AG20443 (cell line): ENCODE measurements at regions not wholly inside any gene's neighbourhood (a gene's known extent, or its start where the extent isn't known, plus 50 kb on each side); places are given as distances from the start of the nearest gene placed in this dataset.
A peak's percentile ranks its signal among the peaks of the same experiment; 100 is the strongest.
"Not testable (repeated sequence)": the region's sequence is repeated elsewhere in the genome, so short reads cannot be mapped to it uniquely, and the experiment has no call there.

ENCODE experiments used
- DNase-seq: peaks from one replicate; pipeline ENCODE4 v3.0.0; 2012; ENCODE audit warnings: low spot score, mixed read lengths

- DNase-seq, result peak; percentile 9
Observed at GRCh38 chr4:27360790-27361267, 500.2 kb downstream of the STIM2 start.

GRCh38 chr4:27364509-27364908 is 503.9 kb downstream of the STIM2 start:
- no peak for DNase-seq

GRCh38 chr4:27366104-27366823 is 505.6 kb downstream of the STIM2 start:
- DNase-seq, result no peak

- DNase-seq, result no peak
Observed at GRCh38 chr4:27368781-27369180, 508.1 kb downstream of the STIM2 start.

- DNase-seq, result peak; percentile 14
Observed at GRCh38 chr4:27381815-27382214, 521.2 kb downstream of the STIM2 start.

GRCh38 chr4:27387711-27388110 is 527.1 kb downstream of the STIM2 start:
- no peak for DNase-seq

- DNase-seq, result peak; percentile 8
Observed at GRCh38 chr4:27397886-27398285, 537.2 kb downstream of the STIM2 start.

- no peak for DNase-seq
Observed at GRCh38 chr4:27398631-27399310, 538.1 kb downstream of the STIM2 start.

- no peak for DNase-seq
Observed at GRCh38 chr4:27407616-27408015, 547.0 kb downstream of the STIM2 start.

GRCh38 chr4:27412613-27413012 is 552.0 kb downstream of the STIM2 start:
- DNase-seq, result no peak

GRCh38 chr4:27414887-27415731 is 554.5 kb downstream of the STIM2 start:
- no peak for DNase-seq

- no peak for DNase-seq
Observed at GRCh38 chr4:27428661-27429060, 568.0 kb downstream of the STIM2 start.

- DNase-seq, result no peak
Observed at GRCh38 chr4:27429364-27429871, 568.8 kb downstream of the STIM2 start.

GRCh38 chr4:27442146-27442545 is 581.5 kb downstream of the STIM2 start:
- DNase-seq, result no peak

- DNase-seq, result not testable (repeated sequence)
Observed at GRCh38 chr4:27442661-27443060, 582.0 kb downstream of the STIM2 start.

GRCh38 chr4:27463816-27464215 is 603.2 kb downstream of the STIM2 start:
- DNase-seq, result no peak

- no peak for DNase-seq
Observed at GRCh38 chr4:27467351-27467750, 606.7 kb downstream of the STIM2 start.

- DNase-seq, result no peak
Observed at GRCh38 chr4:27472364-27472763, 611.7 kb downstream of the STIM2 start.

- DNase-seq, result no peak
Observed at GRCh38 chr4:27474691-27475090, 614.0 kb downstream of the STIM2 start.

- DNase-seq, result no peak
Observed at GRCh38 chr4:27484216-27484615, 623.6 kb downstream of the STIM2 start.

- no peak for DNase-seq
Observed at GRCh38 chr4:27490315-27490714, 629.7 kb downstream of the STIM2 start.

GRCh38 chr4:27490766-27491165 is 630.1 kb downstream of the STIM2 start:
- no peak for DNase-seq
